ENCODE measurements at regions not wholly inside any gene's neighbourhood (a gene's known extent, or its start where the extent isn't known, plus 50 kb on each side); places are given as distances from the start of the nearest gene placed in this dataset.
"Not testable (repeated sequence)": the region's sequence is repeated elsewhere in the genome, so short reads cannot be mapped to it uniquely, and the experiment has no call there.

DNA sequence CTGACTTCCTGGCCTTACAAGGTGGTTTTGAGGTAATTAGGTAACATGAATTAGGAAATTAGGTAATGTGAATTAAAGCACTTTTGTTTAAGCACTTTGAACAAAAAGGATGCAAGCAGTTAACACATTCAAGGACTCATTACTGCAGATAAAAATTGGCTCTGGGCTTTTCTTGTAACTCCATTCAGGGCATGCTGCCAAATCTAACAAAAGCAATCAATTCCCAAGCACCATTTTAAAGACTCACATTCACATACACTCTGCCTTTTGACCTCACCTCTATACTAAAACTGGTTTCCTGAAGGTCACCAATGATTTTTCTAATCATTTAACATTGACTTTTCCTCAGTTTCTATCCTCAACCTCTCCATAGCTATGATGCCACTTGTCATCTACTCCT, 251.2 kb upstream of the RHOBTB1 start:
- TF ChIP-seq, protein P1, sequence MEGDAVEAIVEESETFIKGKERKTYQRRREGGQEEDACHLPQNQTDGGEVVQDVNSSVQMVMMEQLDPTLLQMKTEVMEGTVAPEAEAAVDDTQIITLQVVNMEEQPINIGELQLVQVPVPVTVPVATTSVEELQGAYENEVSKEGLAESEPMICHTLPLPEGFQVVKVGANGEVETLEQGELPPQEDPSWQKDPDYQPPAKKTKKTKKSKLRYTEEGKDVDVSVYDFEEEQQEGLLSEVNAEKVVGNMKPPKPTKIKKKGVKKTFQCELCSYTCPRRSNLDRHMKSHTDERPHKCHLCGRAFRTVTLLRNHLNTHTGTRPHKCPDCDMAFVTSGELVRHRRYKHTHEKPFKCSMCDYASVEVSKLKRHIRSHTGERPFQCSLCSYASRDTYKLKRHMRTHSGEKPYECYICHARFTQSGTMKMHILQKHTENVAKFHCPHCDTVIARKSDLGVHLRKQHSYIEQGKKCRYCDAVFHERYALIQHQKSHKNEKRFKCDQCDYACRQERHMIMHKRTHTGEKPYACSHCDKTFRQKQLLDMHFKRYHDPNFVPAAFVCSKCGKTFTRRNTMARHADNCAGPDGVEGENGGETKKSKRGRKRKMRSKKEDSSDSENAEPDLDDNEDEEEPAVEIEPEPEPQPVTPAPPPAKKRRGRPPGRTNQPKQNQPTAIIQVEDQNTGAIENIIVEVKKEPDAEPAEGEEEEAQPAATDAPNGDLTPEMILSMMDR (IDR thresholded peaks at IDR 0.05; ENCODE audit: extremely low read depth, missing control alignments), result no peak
- DNase-seq (ENCODE audit: low spot score), result no peak

DNA sequence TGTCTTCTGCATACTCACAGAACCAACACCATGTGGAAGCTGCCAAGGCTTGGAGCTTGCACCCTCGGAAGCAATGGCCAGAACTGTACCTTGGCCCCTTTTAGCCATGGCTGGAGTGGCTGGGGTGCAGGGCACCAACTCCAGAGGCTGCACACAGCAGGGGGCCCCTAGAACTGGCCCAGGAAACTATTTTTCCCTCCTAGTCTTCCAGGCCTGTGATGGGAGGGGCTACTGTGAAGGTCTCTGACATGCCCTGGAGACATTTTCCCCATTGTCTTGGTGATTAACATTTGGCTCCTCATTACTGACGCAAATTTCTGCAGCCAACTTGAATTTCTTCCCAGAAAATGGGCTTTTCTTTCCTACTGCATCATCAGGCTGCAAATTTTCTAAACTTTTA, 248.6 kb upstream of the RHOBTB1 start:
- not testable (repeated sequence) for DNase-seq (ENCODE audit: low spot score)

DNA sequence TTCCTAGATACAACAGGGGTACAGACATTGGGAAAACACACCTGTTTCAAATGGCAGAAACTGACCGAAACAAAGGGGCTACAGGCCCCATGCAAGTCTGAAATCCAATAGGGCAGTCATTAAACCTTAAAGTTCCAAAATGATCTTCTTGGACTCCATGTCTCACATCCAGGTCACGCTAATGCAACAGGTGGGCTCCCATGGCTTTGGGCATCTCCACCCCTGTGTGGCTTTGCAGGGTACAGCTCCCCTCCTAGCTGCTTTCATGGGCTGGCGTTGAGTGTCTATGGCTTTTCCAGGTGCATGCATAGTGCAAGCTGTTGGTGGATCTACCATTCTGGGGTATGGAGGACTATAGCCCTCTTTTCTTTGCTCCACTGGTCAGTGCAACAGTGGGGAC, 248.1 kb upstream of the RHOBTB1 start:
- TF ChIP-seq, protein P1 (IDR thresholded peaks at IDR 0.05; ENCODE audit: extremely low read depth, missing control alignments), result no peak
- no peak for DNase-seq (ENCODE audit: low spot score)

DNA sequence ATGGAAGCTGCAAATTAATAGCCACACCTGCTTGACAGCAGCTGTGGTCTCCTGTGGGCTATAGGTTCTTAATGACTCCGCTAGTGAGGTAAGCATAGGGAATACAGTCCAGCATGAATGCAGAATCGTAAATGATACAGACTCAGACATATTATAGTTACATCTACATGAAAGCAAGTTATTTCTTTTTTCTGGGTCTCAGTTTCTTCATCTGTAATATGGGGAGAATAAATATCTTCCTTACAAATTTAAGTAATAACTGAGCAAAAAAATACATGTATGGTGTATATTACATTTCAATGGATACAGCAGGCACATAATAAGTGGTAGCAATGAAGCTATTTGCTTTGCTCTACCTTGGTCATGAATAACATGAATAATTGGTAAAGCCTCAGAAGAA, 245.9 kb upstream of the RHOBTB1 start:
- TF ChIP-seq, protein P1 (IDR thresholded peaks at IDR 0.05; ENCODE audit: extremely low read depth, missing control alignments), result no peak
- DNase-seq (ENCODE audit: low spot score), result no peak

DNA sequence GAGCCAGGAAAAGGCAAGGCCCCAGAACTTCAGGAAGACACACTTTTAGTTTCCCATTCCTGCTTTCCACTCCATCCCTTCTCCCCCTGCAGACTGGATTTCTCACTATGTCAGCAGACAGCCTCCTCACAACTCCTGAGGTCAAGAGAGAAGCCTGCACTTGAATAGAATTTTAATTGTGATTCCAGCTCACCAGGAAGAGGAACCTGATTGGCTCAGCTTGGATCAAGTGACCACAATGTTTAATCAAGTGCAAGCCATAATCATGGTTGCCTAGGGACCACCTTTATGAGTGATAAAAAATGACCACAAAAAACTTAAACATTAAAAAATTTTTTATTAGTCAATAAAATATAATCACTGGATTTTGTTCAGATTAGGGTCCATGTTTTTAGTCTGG, 244.7 kb upstream of the RHOBTB1 start:
- TF ChIP-seq, protein P1 (IDR thresholded peaks at IDR 0.05; ENCODE audit: extremely low read depth, missing control alignments), result no peak
- no peak for DNase-seq (ENCODE audit: low spot score)

- TF ChIP-seq, protein P1 (IDR thresholded peaks at IDR 0.05; ENCODE audit: extremely low read depth, missing control alignments), result no peak
- no peak for DNase-seq (ENCODE audit: low spot score)
These were observed 244.1 kb upstream of the RHOBTB1 start for GRCh38 chr10:61188101-61188500.

- no peak for DNase-seq (ENCODE audit: low spot score)
- TF ChIP-seq, protein P1 (IDR thresholded peaks at IDR 0.05; ENCODE audit: extremely low read depth, missing control alignments), result no peak
These were observed 243.6 kb upstream of the RHOBTB1 start for GRCh38 chr10:61187601-61188000.

DNA sequence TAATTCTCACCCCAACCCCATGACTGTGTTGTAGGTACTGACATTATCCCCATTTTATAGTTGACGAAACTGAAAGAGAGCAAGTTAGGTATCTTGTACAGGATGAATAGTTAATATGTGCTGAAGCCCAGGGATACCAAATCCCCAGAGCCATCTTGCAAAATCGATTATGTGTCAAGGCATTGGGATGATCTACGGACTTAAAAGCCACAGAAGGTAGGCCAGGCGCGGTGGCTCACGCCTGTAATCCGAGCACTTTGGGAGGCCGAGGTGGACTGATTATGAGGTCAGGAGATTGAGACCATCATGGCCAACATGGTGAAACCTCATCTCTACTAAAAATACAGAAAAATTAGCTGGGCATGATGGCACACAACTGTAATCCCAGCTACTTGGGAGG, 242.4 kb upstream of the RHOBTB1 start:
- DNase-seq (ENCODE audit: low spot score), result no peak

More for the DNA sequence above, 242.4 kb upstream of the RHOBTB1 start:
- TF ChIP-seq, protein P1 (IDR thresholded peaks at IDR 0.05; ENCODE audit: extremely low read depth, missing control alignments), result no peak
